ENCODE measurements at regions not wholly inside any gene's neighbourhood (a gene's known extent, or its start where the extent isn't known, plus 50 kb on each side); places are given as distances from the start of the nearest gene placed in this dataset.
"Not testable (repeated sequence)": the region's sequence is repeated elsewhere in the genome, so short reads cannot be mapped to it uniquely, and the experiment has no call there.

DNA sequence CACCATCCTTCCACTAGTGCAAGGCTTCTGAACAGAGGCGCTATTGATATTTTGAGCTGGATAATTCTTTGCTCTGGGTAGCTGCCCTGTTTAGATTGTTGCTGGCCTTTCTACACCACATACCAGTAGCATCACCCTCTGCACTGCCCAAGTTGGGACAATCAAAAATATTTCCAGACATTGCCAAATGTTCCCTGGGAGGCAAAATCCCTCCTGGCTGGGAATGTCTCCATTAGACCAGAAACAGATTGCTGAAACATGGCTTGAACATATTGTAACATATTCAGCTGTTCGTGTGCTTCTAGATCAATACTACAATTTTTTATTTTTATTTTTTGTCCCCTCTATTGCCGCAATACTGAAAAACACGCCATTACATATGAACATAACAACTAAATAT lies 174.6 kb downstream of the ABCA8 start:
- no peak for DNase-seq (ENCODE audit: low spot score)

DNA sequence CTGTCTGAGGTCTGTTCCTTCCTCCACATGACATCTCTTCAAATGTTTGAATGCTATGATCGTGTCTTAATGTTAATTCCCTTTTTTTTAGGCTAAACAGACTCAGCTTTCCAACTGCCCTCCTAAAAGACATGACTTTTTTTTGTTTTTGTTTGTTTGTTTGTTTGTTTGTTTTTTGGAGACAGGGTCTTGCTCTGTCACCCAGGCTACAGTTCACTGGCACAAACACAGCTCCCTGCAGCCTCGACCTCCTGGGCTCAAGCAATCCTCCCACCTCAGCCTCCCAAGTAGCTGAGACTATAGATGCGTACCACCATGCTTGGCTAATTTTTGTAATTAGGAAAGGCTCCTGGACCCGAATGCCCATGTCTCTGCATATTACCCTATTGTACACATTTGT lies 176.5 kb downstream of the ABCA8 start:
- DNase-seq (ENCODE audit: low spot score) = no peak

DNA sequence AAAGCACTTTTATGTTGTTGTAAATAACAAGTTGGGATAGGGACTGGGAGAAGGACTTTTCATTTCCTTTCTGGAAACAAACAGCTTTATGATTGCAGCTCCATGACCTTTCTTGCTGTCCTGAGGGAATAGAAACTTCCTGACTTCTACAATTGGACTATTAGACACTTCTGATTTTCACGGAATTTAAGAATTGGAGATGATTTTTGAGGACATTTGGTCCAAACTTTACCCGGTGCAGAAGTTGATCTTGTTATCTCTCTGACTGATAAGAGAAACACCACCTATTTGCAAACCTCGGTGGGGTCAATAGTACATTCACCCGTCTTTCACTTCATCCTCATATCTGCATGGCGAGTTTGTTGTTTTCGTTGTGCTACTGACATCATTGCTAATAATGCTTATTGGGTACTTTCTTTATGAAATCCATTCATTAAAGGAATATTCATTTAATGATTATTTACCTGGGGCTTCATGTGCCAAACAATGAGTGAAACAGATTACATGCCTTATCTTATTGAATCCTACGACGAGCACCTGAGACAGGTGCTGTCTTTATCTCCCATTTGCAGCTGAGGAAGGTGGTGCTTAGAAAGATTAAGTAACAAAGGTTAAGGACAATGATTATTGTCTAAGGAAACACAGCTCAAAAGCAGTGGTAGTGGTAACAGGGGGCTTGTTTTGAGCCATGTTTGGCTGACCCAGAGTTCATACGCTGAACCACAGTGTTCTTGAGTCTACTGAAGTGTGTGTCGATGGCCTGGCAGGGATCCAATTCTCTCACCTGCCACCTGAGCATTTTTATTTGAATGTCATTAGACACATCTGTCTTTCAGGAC lies 176.9 kb upstream of the FAM20A start:
- DNase-seq (ENCODE audit: low spot score) = no peak

DNA sequence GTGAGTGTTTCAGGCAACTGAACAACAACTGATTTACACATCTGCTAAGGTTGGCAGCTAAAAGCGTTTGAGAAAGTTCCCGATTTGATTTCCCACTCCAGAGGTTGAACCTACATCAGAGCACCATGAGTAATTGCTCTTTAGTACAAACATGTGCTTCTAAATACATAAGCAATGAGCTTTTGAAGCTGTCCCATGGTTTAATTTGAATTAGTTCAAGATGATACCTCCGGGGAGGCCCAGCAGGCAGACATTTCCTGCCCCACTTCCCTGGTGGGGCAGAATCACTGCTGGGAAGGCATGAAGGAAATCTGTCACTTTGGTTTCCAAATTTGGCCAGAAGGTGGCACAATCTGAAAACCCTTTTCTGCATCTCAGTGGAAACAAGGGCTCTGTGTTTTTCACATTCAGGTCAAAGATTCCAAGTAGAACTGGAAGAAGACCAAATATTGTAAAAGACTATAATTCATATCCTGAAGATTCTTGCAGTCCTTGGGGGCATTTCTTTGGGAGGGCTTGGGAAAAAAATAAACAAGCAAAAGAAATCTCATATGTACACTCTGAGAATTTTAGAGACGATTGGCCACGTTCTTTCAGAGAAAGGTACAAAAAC lies 176.2 kb upstream of the FAM20A start:
- DNase-seq (ENCODE audit: low spot score) = peak; percentile 52

DNA sequence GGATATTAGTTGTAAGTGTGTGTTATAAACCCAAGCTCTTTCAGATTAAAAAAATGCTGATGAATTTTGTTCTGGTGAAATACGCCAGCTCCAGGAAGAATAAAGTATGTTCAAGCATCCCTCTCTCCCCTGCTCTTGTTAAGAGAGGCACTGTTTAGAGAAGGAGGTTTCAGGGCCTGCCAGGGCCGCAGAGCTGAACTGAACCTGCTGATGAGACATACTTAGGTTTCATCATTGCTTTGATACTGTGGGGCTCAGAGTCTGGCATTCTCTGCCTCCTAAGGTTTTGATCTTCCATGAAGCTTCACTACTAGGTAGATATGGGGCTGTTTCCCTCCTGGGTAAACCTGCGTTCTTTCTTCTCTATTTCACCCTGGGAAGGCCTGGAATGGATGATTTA lies 175.3 kb upstream of the FAM20A start:
- no peak for DNase-seq (ENCODE audit: low spot score)

DNA sequence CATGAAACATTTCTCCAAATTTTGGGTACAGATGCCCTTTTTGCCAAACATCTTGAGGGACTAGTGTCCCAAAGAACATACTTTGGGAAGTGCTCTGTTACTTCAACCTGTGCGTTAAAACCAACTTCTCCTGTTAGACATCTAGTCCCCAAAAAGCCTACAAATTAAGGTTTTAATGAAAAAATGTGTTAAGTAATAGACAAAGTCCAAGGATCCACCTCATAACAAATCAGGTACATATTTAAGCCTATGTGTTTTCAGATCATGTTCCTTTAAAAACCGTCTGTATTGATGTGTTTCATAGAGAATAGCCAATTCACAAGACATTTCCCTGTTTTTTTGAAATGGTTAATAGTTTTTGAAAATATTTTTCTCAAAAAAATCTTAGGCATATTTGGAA lies 174.8 kb upstream of the FAM20A start:
- no peak for DNase-seq (ENCODE audit: low spot score)

DNA sequence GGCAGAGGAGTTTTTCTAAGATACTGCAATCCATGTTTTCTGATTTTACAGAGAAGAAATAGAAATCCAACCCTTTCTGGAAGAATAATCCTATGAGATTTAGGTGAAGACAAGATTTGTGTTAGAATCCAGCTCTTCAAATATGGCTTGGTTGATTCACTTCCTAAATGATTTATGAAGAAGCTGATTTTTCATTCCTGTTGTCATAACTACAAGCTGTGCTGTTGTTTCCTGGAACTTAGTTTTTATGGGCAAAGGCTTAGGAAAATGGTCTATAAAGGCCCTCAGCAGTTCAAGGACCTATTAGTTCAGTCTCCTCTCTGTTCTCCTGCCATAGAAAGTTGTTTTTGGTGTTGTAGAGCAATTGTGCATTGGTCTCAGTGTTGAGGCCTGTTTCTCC lies 174.2 kb upstream of the FAM20A start:
- no peak for DNase-seq (ENCODE audit: low spot score)

DNA sequence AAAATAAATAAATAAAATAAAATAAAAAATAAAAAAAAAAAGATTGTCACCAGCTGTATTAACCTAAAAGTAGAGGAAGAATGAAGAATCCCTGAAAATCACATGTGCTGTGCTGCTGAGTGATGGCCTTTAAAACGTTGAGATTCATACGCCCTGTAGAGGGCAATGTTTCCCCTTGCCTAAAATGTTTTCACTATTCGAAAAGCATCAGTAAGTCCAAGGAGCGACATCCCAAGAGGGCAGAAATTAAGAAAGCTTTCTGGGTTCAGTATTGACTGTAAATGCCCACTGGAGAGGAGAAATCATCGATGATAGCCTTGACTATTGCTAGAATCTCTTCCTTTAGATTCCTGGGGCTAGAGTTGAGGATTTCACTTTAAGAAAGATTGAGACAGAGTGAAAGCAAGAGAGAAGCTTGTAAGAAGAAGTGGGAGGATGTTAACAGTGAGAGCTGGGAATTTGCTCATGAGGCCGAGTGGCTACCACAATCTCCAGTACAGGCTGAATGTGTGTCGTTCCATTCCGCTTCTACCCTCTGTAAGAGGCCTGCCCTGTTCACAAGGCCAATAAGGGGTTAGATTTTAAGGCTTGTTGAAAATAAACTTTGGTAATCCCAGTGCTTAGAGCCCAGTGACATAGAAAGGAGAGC lies 170.8 kb upstream of the FAM20A start:
- DNase-seq (ENCODE audit: low spot score) = peak; percentile 71

DNA sequence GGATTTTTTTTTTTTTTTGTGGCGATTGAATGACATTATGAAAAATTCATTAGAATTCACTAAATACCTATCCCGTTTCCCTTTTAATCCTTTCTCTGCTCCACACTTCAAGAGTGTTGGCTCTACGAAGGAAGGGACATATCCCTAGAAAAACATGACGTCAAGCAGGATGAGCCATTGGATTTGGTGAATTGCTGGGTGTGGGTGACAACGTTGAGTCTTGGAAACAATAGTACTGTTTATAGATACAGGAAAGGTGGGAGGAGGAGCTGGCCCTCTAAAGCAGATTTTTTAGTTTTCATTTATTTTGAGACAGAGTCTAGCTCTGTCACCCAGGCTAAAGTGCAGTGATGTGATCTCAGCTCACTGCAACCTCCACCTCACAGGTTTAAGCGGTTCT lies 167.6 kb upstream of the FAM20A start:
- no peak for DNase-seq (ENCODE audit: low spot score)

DNA sequence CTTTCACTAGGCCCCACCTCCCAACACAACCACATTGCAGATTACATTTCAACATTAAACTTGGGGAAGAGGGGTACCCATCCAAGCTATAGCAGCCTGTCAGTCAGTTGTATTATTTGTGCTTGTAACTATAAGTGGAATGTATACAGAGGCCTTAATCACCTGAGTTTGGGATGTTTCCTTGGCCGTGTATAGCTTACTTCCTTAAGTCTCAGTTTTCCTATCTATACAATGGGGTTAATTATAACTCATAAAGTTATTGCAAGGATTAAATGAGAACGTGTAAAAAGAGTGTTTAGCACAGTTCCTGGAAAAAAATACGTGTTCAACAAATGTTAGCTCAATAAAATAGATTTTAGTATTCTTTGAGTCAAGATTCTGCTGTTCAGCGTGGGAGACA lies 165.5 kb upstream of the FAM20A start:
- DNase-seq (ENCODE audit: low spot score) = no peak

DNA sequence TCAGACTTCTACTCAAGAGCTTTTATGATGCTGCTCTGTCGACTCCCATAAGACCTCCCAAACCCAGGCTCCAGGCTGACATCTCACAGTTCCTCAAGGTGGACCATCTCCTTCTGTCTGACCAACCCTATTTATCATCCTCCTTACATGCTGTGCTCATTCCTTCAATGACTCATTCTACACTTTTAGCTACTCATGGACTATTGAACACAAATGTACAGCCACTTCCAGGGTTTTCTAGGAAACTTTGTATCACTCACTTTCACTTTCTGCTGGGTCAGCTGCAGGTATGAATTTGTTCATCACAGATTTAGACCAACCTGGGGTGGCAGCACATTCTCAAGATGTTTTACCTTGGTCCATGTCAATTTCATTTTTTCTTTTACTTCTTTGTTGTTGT lies 162.4 kb upstream of the FAM20A start:
- DNase-seq (ENCODE audit: low spot score) = peak; percentile 31

DNA sequence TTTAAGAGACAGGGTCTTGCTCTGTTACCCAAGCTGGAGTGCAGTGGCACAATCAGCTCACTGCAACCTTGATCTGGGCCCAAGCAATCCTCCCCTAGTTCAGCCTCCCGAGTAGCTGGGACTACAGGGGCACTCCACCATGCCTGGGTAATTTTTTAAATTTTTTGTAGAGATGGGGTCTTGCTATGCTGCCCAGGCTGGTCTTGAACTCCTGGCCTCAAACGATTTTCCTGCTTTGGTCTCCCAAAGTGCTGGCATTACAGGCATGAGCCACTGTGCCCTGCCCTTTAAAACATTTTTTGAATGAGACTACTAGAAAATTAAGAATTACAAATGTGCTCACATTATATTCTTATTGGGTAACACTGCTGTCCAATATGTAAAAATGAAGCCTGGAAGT lies 161.7 kb upstream of the FAM20A start:
- DNase-seq (ENCODE audit: low spot score) = no peak

DNA sequence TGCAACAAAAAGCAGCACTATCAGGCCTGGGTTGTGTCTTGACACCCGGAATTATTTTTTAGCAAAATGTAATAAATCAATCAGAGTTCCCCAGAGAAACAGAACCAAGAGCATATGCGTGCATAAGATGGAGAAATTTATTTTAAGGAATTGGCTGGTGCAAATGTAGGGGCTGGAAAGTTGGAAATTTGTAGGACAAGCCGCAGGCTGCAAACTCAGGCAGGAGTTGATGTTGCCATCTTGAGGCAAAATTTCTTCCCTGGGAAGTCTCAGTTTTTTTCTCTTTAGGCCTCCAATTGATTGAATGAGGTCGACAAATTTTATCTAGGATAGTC lies 158.9 kb upstream of the FAM20A start:
- DNase-seq (ENCODE audit: low spot score) = no peak

DNA sequence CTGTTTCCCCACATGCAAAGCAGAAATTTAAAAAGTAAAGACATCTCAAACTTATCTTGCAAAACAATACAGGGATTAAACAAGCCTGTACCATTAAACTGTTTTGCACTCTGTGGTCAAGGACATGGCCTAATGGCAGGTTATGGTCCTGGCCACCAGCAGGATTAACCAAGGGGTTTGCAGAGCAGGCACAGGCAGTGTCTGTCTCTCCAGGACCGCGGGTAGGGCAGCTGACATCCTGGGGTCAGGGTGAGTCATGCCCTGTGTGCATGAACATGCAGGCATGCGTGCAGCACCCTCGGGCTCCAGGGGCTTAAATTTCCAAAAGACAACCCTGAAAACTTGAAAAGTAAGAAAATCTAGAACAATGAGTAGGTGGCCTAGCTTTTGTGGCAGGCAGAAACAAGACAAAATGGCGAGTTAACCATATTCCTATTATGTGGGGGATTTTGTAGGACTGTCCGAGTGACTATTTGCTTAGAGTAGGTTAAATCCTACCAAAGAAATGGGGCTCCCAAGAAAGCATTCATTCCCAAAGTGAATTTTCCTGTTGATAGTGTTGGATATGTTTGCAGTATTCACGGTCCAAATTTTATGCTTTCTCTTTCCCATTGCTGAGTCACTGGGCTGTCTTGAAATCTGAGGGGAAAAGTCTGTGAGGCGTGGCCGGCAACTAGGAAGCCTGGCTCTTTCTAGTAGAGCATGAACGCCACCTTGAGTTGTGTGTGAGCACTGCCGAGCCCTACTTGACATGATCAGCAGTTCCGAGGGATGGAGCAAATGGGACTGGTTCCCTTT lies 158.4 kb upstream of the FAM20A start:
- DNase-seq (ENCODE audit: low spot score) = peak; percentile 93

DNA sequence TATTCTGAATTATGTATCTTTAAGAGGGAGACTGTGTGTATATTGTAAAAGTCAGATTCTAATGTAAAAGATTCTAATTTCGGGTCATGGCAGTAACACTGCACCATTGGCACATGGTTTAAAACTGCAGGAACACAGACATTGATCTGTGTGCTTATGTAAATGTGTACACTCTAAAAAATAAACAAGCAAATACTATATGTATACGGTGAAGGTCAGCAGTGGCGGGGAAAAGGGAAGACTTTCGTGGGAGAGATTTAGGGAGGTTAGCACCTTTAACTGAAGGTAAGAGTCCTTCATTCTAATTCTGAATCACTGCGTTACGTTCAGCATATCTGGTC lies 157.8 kb upstream of the FAM20A start:
- DNase-seq (ENCODE audit: low spot score) = no peak

DNA sequence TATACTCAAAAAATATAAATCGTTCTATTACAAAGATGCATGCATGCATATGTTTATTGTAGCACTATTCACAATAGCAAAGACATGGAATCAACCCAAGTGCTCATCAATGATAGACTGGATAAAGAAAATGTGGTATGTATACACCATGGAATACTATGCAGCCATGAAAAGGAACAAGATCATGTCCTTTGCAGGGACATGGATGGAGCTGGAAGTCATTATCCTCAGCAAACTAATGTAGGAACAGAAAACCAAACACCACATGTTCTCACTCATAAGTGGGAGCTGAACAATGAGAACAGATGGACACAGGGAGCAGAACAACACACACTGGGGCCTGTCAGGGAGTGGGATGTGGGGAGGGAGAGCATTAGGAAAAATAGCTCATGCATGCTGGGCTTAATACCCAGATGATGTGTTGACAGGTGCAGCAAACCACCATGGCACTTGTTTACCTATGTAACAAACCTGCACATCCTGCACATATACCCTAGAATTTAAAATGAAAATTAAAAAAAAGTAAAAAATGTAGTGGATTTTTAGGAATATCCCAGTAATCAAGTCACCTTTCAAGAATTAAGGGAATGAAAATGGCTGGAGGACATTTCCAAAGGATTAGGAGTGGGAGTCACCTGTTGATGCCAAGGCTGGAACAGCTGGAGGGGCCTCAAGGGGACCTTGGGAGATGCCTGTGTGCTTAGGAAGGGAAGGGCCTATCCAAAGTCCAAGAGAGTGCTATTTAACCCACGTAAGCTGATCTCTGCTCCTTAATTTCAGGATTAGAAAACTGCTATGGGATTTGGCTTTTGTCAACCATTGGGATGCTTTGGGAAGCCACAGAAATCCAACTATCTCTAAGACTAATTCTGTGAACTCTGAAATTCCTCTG lies 156.9 kb upstream of the FAM20A start:
- DNase-seq (ENCODE audit: low spot score) = not testable (repeated sequence)

DNA sequence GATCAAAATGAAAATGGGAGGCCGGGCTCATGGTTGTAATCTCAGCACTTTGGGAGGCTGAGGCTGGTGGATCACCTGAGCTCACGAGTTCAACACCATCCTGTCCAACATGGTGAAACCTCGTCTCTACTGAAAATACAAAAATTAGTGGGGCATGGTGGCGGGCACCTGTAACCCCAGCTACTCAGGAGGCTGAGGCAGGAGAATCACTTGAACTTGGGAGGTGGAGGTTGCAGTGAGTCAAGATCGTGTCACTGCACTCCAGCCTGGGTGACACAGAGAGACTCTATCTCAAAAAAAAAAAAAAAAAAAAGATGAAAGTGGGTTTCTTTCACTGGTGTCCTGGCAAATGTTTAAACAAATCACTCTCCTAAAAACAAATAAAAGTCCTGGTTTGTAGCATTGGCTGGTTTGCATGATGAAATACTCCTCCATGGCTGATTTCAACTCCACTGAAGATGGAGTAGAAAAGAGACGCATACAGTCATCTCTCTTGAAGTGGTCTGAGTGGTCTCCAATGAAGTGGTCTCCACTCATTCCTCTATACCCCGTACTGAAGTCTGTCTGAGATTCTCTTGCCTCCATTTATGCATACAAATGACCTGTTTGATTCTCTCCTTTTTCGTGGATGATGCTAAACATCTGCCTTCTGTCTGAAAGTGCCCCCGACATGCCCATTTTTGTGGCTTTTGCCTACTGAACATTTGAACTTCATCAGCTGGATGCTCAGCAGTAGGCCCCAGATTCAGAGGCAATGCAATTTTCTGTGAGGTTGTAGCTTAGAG lies 153.0 kb upstream of the FAM20A start:
- DNase-seq (ENCODE audit: low spot score) = no peak

DNA sequence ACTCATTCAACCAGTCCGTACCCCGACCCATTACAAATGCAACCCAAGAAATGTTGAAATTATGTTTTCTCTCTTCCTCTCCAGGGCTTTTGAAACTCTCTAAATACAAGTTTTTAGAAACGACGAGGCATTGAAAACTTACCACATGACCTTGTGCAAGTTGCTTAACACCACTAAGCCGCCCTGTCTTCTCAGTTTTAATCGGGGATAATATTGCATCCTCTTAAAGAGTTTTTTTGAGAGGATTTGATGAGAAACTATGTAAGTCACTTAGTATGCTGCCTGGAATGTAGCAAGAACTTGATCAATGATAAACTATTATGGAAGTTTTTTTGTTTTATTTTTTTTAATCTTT lies 149.0 kb upstream of the FAM20A start:
- no peak for DNase-seq (ENCODE audit: low spot score)

DNA sequence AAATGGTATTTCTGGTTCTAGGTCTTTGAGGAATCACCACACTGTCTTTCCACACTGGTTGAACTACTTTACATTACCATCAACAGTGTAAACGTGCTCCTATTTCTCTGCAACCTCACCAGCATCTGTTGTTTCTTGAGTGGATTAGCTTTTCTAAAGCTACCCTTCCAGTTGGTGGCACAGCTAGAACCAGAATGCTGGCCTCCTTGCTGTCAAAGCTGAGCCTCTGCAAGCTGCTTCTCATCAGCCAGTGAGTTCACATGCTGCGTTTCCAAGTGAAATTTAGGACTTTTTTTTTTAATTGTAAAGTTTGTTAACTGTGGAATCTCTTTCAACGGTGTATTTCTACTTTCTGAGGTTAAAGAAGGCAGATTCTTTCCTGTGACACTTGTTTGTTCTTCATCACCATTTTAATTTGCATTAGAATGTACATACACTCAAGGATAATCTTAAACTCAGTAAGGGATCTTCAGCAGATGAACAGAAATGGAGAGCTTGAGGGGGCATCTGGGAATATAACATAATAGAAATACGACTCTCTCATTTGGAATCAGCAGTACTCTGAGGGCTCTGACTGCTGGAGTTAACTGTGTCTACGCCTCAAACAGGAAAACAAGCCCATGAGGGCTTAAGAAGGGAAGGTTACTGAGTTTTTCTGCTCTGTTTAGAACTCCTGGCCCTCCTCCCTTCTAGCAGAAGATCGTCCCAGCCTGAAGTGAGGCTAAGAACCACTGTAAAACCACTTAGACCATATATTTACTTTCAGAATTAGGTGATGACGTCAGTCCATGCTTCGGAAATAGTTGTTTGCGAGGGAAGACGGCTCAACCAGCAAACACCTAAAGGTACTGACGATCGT lies 148.4 kb upstream of the FAM20A start:
- no peak for DNase-seq (ENCODE audit: low spot score)

DNA sequence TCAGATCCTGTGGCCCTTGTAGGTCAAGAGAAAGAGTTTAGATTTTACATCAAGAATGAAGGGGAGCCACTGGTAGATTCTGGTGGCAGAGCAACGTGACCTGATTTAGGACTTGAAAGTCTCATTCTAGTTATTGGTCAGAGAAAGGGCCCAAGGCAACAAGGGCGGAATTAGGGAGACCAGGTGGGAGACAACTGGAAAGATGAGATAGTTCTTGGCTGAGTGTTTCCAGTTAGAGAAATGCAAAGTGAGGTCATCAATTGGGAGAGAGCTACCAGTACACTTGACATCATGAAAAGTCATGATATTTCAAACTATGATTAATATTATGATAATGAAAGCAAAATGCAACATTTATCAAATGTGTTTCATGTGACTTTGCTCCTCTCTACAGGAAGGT lies 147.2 kb upstream of the FAM20A start:
- DNase-seq (ENCODE audit: low spot score) = no peak

Measured in RKO (cell line).